ENCODE measurements at regions not wholly inside any gene's neighbourhood (a gene's known extent, or its start where the extent isn't known, plus 50 kb on each side); places are given as distances from the start of the nearest gene placed in this dataset.

GRCh38 chr2:65708086-65708485 lies 275.7 kb upstream of the SPRED2 start:
- ChIA-PET POLR2A (no interaction called here), CTCF (no interaction called here)
- Histone ChIP-seq H3K27me3 (replicated peaks in 1 of 4; ENCODE audit: control extremely low read depth in 1 of 4, control insufficient read depth in 3 of 4, insufficient read depth in 4 of 4, low read length in 3 of 4) (peaks cover 0 to 14% (median 5%) of the 10 kb centered on the region in 4 experiments), H3K9me3 (ENCODE audit: control extremely low read depth in 1 of 3, control insufficient read depth in 2 of 3, insufficient read depth in 1 of 3, low read length in 2 of 3) (peaks cover 0 to 1% (median 0%) of the 10 kb centered on the region in 3 donors), H4K20me1 (ENCODE audit: control insufficient read depth, insufficient read depth, low read length, poor library complexity, severe bottlenecking) (no peaks in the 10 kb centered on the region), H2AFZ (ENCODE audit: insufficient read depth, low read depth, low read length, poor library complexity, severe bottlenecking) (no peak overlapping the region), H3K4me1 (ENCODE audit: control insufficient read depth in 2 of 2, insufficient read depth in 2 of 2, low read length in 2 of 2) (no peaks in the 10 kb centered on the region), H3K9ac (ENCODE audit: low read length) (no peak overlapping the region), H3K27ac (ENCODE audit: low read length in 2 of 2) (no peak overlapping the region), H3K79me2 (ENCODE audit: control insufficient read depth, insufficient read depth, low read length) (no peaks in the 10 kb centered on the region), H3K4me3 (ENCODE audit: control extremely low read depth in 1 of 5, extremely low read depth in 1 of 5, insufficient read depth in 1 of 5, low read depth in 2 of 5, low read length in 4 of 5) (no peak overlapping the region), H3K36me3 (replicated peaks in 1 of 2; ENCODE audit: control extremely low read depth in 1 of 2, control insufficient read depth in 1 of 2, extremely low read depth in 1 of 2, insufficient read depth in 2 of 2, low read length in 1 of 2) (no peaks in the 10 kb centered on the region), H3K4me2 (replicated peaks; ENCODE audit: low read depth, low read length, poor library complexity, severe bottlenecking) (no peak overlapping the region)
- intact Hi-C loops (cut with micrococcal nuclease): no loop called here
- no peak for DNase-seq
- no peak for TF ChIP-seq EZH2 (IDR thresholded peaks at IDR 0.05; ENCODE audit: borderline replicate concordance, insufficient read depth, low read depth, low read length, poor library complexity, severe bottlenecking)
- TF ChIP-seq, protein P1, sequence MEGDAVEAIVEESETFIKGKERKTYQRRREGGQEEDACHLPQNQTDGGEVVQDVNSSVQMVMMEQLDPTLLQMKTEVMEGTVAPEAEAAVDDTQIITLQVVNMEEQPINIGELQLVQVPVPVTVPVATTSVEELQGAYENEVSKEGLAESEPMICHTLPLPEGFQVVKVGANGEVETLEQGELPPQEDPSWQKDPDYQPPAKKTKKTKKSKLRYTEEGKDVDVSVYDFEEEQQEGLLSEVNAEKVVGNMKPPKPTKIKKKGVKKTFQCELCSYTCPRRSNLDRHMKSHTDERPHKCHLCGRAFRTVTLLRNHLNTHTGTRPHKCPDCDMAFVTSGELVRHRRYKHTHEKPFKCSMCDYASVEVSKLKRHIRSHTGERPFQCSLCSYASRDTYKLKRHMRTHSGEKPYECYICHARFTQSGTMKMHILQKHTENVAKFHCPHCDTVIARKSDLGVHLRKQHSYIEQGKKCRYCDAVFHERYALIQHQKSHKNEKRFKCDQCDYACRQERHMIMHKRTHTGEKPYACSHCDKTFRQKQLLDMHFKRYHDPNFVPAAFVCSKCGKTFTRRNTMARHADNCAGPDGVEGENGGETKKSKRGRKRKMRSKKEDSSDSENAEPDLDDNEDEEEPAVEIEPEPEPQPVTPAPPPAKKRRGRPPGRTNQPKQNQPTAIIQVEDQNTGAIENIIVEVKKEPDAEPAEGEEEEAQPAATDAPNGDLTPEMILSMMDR (IDR thresholded peaks at IDR 0.05): no peak
- Mint-ChIP-seq H3K4me3 (no peak overlapping the region), H3K27ac (no peak overlapping the region), H3K4me1 (no peaks in the 10 kb centered on the region), H3K27me3 (peaks cover 42% of the 10 kb centered on the region), H3K9me3 (ENCODE audit: insufficient read depth) (no peaks in the 10 kb centered on the region)
- no CpG with 5 or more reads among the region's 3 CpGs for WGBS (ENCODE audit: insufficient coverage)
- no peak for ATAC-seq (ENCODE audit: low read depth)

DNA sequence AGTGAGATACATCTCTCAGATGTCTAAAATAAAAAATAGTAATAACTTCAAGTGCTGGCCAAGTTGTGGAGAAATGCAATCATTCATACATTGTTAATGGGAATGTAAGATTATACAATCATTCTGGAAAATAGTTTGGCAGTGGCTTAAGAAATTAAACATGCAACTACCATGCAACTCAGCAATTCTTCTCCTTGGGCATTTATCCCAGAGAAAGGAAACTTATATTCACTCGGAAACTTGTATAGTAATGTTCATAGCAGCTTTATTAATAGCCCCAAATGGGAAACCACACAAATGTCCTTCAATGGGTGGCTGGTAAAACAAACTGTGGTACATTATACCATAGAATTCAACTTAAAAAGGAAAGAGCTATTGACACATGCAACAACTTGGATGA lies 274.0 kb upstream of the SPRED2 start:
- no peaks in the 10 kb centered on the region for H3K4me1 Mint-ChIP-seq
- DNase-seq (no peak), ATAC-seq (ENCODE audit: low read depth) (no peak)
- Histone ChIP-seq H3K27ac (ENCODE audit: low read length in 2 of 2) (no peak overlapping the region), H3K36me3 (replicated peaks in 1 of 2; ENCODE audit: control extremely low read depth in 1 of 2, control insufficient read depth in 1 of 2, extremely low read depth in 1 of 2, insufficient read depth in 2 of 2, low read length in 1 of 2) (no peaks in the 10 kb centered on the region), H4K20me1 (ENCODE audit: control insufficient read depth, insufficient read depth, low read length, poor library complexity, severe bottlenecking) (no peaks in the 10 kb centered on the region), H3K79me2 (ENCODE audit: control insufficient read depth, insufficient read depth, low read length) (no peaks in the 10 kb centered on the region), H3K9me3 (ENCODE audit: control extremely low read depth in 1 of 3, control insufficient read depth in 2 of 3, insufficient read depth in 1 of 3, low read length in 2 of 3) (peaks cover 0 to 1% (median 0%) of the 10 kb centered on the region in 3 donors), H3K4me3 (ENCODE audit: control extremely low read depth in 1 of 5, extremely low read depth in 1 of 5, insufficient read depth in 1 of 5, low read depth in 2 of 5, low read length in 4 of 5) (no peak overlapping the region), H2AFZ (ENCODE audit: insufficient read depth, low read depth, low read length, poor library complexity, severe bottlenecking) (no peak overlapping the region), H3K4me2 (replicated peaks; ENCODE audit: low read depth, low read length, poor library complexity, severe bottlenecking) (no peak overlapping the region), H3K27me3 (replicated peaks in 1 of 4; ENCODE audit: control extremely low read depth in 1 of 4, control insufficient read depth in 3 of 4, insufficient read depth in 4 of 4, low read length in 3 of 4) (peaks cover 0 to 15% (median 9%) of the 10 kb centered on the region in 4 experiments), H3K9ac (ENCODE audit: low read length) (no peak overlapping the region), H3K4me1 (ENCODE audit: control insufficient read depth in 2 of 2, insufficient read depth in 2 of 2, low read length in 2 of 2) (no peaks in the 10 kb centered on the region)
- no peak overlapping the region for H3K4me3 Mint-ChIP-seq
- no peaks in the 10 kb centered on the region for H3K9me3 Mint-ChIP-seq (ENCODE audit: insufficient read depth)
- no CpG with 5 or more reads among the region's 1 CpG for WGBS (ENCODE audit: insufficient coverage)
- TF ChIP-seq, protein P1 (IDR thresholded peaks at IDR 0.05): no peak
- TF ChIP-seq EZH2 (IDR thresholded peaks at IDR 0.05; ENCODE audit: borderline replicate concordance, insufficient read depth, low read depth, low read length, poor library complexity, severe bottlenecking): no peak
- POLR2A ChIA-PET: no interaction called here
- CTCF ChIA-PET: no interaction called here
- intact Hi-C loops (cut with micrococcal nuclease): no loop called here
- no peak overlapping the region for H3K27ac Mint-ChIP-seq
- H3K27me3 Mint-ChIP-seq: peaks cover 54% of the 10 kb centered on the region

Data from B cell (primary cell).